Ovary (tissue), 3 donors: ENCODE measurements at regions not wholly inside any gene's neighbourhood (a gene's known extent, or its start where the extent isn't known, plus 50 kb on each side); places are given as distances from the start of the nearest gene placed in this dataset.

ENCODE experiments used
- EP300 ChIP-seq: sonication (generic); formaldehyde crosslinking; IDR thresholded peaks from one replicate; pipeline ENCODE4 v1.6.1; 2017; ENCODE audit warnings: antibody characterized with exemption
- POLR2A ChIP-seq: fragments of 450-650 bp; IDR thresholded peaks from one replicate; pipeline ENCODE4 v1.6.1; 2017; ENCODE audit warnings: antibody characterized with exemption, mild to moderate bottlenecking, moderate library complexity
- TF ChIP-seq, protein P1 (sequence below), 3 donors: fragments of 450-650 bp in 2 of 3; fragments of 200-600 bp in 1 of 3; IDR thresholded peaks; one replicate each; pipeline versions ENCODE4 v1.5.1 to v1.8.0; 2016 to 2022; ENCODE audit warnings: antibody characterized with exemption in 3 of 3, mild to moderate bottlenecking in 1 of 3
- donor health status: DM: no; HTN: no; CAD: no.

- TF ChIP-seq, protein P1, sequence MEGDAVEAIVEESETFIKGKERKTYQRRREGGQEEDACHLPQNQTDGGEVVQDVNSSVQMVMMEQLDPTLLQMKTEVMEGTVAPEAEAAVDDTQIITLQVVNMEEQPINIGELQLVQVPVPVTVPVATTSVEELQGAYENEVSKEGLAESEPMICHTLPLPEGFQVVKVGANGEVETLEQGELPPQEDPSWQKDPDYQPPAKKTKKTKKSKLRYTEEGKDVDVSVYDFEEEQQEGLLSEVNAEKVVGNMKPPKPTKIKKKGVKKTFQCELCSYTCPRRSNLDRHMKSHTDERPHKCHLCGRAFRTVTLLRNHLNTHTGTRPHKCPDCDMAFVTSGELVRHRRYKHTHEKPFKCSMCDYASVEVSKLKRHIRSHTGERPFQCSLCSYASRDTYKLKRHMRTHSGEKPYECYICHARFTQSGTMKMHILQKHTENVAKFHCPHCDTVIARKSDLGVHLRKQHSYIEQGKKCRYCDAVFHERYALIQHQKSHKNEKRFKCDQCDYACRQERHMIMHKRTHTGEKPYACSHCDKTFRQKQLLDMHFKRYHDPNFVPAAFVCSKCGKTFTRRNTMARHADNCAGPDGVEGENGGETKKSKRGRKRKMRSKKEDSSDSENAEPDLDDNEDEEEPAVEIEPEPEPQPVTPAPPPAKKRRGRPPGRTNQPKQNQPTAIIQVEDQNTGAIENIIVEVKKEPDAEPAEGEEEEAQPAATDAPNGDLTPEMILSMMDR (IDR thresholded peaks at IDR 0.05) = no peak
- TF ChIP-seq EP300 (no peak), POLR2A (no peak)
Observed at GRCh38 chr1:213652109-213652508, 335.7 kb upstream of the PROX1 start.
